ENCODE measurements at regions not wholly inside any gene's neighbourhood (a gene's known extent, or its start where the extent isn't known, plus 50 kb on each side); places are given as distances from the start of the nearest gene placed in this dataset.

DNA sequence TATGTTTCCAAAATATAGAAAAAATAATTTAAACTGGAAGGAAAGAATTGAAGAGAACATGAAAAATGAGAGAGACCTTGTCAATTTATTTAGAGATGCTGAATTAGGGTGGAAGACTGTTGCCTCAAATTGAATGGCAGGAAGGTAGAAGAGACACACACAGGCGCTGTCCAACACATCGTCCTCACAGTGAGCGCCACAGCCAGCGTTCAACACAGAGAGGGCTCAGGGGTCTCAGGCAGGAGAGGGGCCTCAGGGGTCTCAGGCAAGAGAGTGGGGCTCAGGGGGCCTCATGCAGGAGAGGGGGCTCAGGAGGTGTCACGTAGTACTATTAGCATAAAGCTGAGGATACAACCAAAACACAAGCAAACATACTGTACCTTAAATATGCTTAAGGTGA, 65.7 kb downstream of the TMEM18 start:
- intact Hi-C loops (cut with DNase I), result no loop called here
- ATAC-seq, result no peak
- no peak for DNase-seq (ENCODE audit: missing footprints)

DNA sequence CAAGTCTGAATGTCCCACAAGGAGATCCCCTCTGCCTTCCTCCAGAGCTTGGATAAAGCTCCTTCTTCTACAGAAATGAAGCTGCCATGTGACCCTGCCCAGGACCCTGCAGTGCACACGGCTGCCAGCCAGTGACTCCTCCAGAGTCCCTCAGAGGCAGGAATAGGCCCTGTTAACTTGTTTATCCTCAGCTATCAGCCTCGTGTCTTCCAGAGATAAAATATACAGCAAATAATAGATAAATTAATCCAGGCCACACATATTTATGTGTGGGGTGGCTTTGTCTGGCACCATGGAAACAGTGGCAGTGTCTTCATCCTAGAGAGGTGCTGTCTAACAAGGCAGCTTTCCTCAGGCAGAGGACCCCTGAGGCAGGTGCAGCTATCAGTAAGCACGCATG, 66.7 kb downstream of the TMEM18 start:
- no peak for DNase-seq (ENCODE audit: missing footprints)
- ATAC-seq, result no peak
- intact Hi-C loops (cut with DNase I), result no loop called here

DNA sequence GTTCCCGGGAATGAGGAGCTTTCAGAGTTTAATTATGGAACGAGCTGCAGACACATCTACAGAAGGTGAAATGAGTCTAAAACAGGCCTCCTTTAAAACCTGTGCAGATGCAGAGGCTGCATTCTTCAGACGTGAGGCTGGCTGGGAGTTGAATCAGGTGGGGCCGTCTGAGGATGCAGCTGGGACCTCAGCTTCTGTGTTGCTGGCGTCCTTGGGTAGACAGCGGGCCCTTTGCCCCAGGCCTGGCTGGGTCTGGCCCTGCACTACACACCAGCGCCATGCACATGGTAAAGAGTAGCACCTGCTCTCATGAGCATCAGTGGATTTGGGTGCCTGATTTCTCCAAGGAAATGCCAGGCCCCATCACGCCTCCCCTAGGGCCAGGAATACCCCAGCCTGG, 67.3 kb downstream of the TMEM18 start:
- DNase-seq (ENCODE audit: missing footprints) (no peak), ATAC-seq (no peak)
- intact Hi-C loops (cut with DNase I), result no loop called here

DNA sequence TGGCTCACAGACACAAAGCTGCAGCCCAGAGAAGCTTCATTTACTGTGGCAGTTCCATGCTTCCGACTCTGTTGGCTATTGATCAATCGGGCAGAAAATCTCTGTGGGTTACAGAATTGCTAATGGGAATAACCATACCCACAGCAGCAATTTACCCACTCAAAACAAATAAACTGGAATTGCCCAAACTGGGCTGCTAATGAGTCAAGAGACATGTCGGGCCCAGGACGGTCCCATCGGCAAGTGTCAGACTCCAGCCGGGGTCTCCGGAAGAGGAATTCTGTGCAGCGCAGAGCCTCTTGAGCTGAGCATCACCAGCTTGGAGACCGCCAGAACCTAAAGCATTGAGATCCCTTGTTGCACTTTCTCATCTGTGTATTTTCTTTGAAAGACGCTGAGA, 67.8 kb downstream of the TMEM18 start:
- no peak for ATAC-seq

DNA sequence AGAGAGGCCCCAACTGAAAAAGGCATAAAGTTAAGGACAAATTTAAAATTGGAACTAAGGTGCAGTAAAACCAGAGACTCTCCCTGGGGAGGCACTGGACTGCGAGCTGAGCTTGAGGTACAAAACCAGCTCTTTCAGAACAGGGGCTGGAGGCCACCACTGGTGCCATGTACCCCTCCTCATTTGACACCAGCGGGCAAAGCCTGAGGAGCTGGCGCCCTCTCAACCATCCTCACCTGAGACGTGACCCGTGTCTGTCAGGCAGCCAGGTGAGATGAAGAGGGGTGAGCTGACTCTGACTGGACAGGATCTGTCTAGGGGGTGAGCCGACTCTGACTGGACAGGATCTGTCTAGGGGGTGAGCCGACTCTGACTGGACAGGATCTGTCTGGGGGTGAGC, 68.5 kb downstream of the TMEM18 start:
- intact Hi-C loops (cut with DNase I), result no loop called here
- no peak for ATAC-seq
- DNase-seq (ENCODE audit: missing footprints), result no peak

More for the DNA sequence above, 67.8 kb downstream of the TMEM18 start:
- intact Hi-C loops (cut with DNase I), result no loop called here
- DNase-seq (ENCODE audit: missing footprints), result no peak

DNA sequence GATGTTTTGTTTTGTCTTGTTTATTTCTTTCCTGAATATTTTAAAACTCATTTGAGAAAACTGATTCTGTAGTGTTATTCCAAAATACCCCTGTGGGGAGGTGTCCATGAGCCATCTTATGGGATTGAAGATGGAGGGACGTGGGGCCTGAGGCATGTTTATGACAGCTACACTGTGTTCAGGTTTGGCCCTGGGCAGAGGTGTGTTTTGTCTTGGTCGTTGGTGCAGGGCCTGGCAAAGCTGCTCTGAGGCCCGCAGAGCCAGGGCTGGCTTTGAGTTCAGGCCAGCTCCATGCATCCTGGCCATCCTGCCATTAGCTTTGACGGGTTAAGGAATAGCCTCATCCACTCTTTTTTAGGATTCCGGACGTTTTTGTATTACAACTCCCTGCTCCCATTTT, 68.9 kb downstream of the TMEM18 start:
- no peak for DNase-seq (ENCODE audit: missing footprints)
- no peak for ATAC-seq
- intact Hi-C loops (cut with DNase I), result no loop called here

DNA sequence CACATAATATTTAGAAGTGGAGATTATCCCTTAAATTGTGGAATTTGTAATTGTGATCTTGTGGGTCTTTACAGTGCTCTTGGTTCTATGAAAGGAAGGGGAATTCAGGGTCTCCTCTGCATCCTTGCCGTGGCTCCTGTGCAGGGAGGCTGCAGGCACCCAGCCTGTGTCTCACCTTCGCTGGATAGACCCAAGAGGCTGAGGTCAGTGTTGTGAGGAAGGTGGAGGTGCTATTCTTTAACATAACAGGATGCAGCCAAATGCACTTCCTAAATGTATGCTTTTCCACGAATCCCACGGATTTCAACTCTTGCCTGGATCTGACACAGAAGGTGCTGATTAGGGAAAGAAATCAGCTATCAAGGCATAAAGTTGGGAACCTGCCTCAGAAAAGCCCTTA, 69.5 kb downstream of the TMEM18 start:
- intact Hi-C loops (cut with DNase I), result no loop called here
- no peak for ATAC-seq
- DNase-seq (ENCODE audit: missing footprints), result no peak

DNA sequence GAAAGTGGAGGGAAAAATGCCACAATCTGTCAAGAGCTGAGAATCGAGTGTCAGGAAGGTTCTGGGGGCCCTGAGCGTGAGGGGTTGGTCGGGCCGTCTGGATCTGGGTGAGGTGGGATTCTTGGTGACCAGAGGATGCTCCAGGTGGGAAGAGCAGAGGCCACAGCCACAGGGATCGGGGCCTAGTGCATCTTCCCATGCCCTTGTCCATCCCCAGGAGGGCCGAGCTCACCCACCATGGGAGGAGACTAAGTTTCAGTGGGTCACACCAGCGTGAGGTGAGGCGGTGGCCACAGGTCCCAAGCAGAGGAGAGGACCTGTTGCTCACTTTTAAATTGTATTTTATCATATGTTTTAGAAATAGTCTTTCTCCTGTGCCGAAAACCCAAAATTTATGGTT, 70.0 kb downstream of the TMEM18 start:
- no peak for DNase-seq (ENCODE audit: missing footprints)
- no peak for ATAC-seq
- intact Hi-C loops (cut with DNase I), result no loop called here

DNA sequence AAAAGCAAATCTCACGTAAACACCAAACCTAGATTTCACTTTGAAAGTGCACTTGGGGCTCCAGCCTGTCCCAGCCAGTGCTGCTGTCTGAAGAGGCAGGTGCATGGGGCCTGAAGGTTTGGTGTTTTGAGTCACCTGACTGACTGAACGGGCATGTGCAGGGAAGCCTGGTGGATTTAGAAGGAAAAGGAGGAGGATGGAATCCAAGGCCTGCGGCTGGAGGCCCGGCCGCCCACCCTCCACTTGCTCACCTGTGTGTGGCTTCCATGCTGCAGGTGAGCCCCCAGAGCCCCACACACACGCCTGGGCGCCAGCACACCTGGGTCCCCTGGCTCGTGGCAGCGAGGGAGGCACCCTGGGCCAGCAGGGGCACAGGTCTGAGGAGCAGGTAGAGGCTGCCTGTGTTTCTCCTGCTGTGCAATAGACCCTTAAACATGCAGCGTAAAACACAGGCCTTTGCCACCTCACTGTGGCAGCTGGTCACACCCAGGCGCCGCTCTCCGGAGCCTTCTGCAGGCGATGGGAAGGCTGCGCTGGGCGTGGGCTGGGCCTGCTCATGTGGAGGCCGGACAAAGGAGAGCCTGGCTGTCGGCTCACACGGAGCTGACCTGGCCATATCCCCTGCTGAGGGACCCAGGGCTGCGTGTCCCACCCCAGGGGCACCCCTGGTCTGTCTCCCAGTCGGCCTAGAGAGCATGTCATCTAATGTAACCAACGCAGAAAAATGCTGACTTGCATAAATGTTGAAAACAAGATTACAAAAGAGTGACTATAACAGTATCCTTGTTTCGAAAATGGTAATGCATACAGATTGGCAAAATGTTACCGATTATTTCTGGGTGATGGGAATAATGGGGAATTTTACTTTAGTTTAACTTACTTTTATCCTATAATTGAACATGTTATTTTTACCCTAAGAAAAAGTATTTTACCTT, 71.3 kb downstream of the TMEM18 start:
- ATAC-seq, result no peak
- no peak for DNase-seq (ENCODE audit: missing footprints)
- intact Hi-C loops (cut with DNase I), result no loop called here

DNA sequence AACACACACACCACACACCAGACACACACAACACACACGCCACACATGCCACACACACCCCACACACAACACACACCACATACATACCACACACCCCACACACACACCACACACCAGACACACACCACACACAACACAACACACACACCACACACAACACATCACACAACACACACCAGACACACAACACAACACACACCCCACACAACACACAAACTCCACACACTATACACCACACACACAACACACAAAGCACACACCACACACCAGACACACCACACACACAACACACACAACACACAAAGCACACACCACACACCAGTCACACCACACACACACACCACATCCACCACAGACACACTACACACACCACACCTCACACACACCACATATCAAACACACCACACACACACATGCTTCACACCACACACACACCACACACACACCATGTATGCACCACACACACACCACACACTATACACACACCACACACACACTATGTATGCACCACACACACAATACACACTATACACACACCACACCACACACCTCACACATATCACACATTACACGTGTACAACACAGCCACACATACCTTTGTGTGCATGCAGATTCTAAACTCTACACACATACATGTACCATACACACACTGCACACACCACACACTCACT, 72.2 kb downstream of the TMEM18 start:
- no peak for ATAC-seq
- no peak for DNase-seq (ENCODE audit: missing footprints)
- intact Hi-C loops (cut with DNase I), result no loop called here

DNA sequence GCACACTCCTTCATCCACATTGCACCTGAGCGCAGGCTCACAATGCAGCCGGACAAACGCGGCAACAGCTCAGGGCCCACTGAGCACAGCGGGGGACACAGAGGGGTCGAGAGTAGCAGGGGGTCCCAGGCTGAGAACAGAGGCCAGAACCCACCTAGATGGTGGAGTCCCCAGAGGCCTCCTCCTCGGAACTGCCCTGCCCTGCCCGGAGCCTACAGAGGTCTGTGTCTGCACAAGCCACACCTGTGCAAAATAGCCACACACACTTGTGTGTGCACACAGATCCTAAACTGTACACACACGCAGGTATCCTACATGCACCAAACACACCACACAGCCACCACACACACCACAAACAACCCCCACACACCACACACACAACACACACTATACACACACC, 72.8 kb downstream of the TMEM18 start:
- no peak for DNase-seq (ENCODE audit: missing footprints)
- no peak for ATAC-seq
- intact Hi-C loops (cut with DNase I), result no loop called here

DNA sequence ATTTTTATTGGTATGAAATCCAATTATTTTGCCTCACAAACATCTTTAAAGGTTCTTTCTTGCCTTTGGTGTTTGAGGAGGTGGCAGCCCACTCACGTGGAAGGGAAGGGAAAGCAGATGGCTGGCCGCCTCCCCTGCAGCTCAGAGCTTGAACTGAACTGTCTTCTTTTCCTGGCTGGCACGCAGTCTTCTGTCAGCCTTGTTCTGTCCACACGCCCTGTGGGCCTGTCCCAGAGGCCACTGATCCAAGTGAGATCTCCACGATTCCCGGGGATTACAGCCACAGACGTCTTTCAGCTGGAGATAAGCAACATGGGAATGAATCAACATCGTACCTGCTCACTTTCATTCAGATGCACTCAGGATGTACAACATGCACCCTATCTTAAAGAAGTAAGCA, 73.3 kb downstream of the TMEM18 start:
- DNase-seq (ENCODE audit: missing footprints), result no peak
- intact Hi-C loops (cut with DNase I), result no loop called here
- ATAC-seq, result no peak

DNA sequence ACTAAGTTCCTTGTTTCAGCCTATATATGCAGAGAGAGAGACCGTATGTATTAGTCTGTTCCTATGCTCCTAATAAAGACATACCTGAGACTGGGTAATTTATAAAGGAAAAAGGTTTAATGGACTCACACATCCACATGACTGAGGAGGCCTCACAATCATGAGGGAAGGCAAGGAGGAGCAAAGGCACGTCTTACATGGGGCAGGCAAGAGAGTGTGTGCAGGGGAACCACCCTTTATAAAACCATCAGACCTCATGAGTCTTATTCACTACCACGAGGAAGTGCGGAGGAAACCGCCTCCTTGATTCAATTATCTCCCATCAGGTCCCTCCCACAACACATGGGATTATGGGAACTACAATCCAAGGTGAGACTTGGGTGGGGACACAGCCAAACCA, 73.8 kb downstream of the TMEM18 start:
- ATAC-seq (no peak), DNase-seq (ENCODE audit: missing footprints) (no peak)
- intact Hi-C loops (cut with DNase I), result no loop called here

DNA sequence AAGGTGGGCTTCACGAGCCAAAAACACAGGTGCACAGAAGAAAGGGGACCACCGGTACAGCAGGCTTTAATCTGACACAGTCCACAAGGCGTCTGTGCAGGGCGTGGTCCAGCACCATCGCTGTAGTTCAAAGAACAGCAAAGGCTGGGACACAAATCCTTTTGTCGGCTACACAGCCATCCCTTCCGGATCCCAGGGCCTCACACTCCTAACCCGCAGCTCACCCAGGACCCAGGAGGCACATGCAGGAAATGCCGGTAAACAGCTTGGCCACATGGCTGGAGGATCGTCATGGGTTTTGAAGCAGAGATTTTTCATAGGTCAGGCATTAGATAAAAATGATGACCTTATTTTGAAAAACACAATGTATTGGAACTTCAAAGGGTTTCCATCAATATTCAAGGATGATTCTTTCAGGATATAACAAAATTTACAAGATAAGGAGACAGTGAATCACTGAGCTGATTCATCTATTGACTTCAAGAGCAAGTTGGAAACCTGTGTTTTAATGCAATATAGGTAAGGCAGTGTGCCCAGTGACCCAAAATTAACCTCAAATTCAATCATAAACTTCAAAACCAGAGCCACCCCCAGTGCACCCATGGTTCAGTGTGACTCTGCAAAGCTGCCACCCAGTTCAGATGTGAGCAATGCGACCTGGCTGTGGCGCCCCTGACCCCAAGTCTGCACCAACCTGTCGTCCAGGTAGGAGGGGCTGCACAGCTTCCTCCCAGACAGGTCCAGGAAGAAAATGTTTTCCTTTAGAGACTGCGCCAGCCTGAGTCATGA, 74.4 kb downstream of the TMEM18 start:
- ATAC-seq (no peak), DNase-seq (ENCODE audit: missing footprints) (no peak)
- intact Hi-C loops (cut with DNase I), result no loop called here

DNA sequence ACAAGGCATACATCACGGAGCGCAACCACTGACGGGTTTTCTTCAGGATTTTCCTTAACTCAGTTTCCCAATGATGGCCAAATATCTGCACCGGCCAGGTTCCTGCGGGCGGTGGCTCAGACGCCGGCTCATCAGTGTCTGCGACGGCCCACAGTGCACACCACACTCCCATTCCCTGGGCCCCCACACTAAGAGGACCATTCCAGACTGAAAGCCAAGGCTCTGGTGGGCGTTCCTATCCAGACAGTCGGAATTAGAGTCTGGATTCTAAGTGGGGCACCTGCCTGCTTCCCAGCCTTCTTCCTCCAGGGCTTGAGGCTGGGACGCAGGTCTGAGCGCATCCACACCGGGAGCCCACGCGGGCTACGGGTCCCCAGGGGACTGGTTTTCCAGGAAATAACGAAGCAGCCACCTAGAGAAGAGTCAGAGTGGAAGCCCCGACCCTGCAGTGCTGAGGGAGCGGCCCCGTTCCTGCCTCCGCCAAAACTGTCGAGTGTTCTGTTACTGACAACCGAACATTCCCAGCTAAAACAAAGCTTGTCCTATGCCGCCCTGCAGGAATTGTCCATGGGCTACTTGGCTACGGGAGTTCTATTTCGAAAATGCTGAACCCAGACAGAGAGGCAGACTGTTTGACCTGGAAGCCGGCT, 75.3 kb downstream of the TMEM18 start:
- ATAC-seq (no peak), DNase-seq (ENCODE audit: missing footprints) (no peak)
- intact Hi-C loops (cut with DNase I), result no loop called here

DNA sequence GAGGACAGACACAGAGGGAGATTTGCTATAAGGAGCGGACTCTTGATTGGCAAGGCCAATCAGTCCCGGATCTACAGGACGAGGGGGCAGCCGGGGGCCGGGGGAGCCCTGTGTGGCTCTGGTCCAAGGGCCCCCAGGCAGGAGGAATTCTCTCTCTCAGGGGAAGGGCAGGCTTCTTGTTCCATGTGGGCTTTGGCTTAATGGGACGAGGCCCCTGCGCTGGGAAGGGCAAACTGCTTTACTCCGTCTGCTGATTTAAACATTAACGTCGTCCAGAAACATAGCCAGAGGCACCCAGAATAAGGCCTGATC, 75.9 kb downstream of the TMEM18 start:
- intact Hi-C loops (cut with DNase I), result no loop called here
- DNase-seq (ENCODE audit: missing footprints) (no peak), ATAC-seq (no peak)

DNA sequence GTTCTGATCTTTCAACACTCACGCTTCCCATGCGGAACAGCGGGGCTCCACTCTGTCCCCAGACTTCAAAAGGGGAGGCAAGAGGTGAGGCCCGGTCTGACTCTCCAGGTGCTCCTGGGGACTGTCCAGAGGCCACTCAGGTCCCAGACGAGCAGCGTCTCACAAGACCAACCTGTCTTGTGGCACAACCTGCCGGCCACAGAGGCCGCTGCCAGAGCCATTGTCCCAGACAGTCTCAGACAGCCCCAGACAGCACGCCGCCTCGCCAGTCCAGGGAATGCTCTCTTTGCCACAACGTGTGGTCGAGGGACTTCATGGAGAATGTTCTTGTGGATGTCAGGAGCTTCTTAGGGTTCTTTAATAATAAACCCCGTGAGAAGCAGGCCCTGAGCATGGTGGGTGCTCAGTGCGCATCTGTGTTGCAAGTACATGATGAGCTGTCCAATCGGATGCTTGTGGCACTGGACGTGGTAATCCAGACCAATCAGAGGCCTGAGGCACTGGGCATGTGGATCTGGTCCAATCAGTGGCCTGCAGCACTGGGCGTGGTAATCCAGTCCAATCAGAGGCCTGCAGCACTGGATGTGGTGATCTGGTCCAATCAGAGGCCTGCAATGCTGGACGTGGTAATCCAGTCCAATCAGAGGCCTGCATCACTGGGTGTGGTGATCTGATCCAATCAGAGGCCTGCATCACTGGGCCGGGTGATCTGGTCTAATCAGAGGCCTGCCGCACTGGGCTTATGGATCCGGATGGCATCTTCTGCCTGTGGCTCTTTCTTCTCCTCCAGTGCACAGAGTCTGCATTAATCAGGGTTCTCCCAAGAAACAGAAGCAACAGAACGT, 76.4 kb downstream of the TMEM18 start:
- no peak for DNase-seq (ENCODE audit: missing footprints)
- no peak for ATAC-seq
- intact Hi-C loops (cut with DNase I), result no loop called here

DNA sequence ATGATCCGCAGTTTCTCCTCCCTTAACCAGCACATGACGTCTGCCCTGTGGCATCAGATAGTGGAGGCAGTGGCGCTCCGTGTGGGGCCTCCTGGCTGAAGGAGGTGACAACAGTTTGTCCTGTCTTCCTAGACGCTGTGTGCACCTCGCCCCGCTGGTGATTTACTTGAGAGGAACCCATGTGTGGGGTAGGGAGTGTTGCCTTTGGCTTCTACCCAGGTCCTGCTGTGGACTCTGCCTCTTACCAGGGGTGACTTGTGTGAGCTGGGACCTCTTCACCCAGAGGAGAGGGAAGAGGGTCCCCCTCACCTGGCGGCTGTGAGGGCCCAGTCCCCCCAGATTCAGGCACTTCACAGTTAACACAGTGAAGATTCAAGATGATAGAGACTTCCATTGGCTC, 77.6 kb downstream of the TMEM18 start:
- no peak for ATAC-seq
- DNase-seq (ENCODE audit: missing footprints), result no peak
- intact Hi-C loops (cut with DNase I), result no loop called here
